Keratinocyte (primary cell): ENCODE measurements at regions not wholly inside any gene's neighbourhood (a gene's known extent, or its start where the extent isn't known, plus 50 kb on each side); places are given as distances from the start of the nearest gene placed in this dataset.

ENCODE experiments used
- DNase-seq: peaks from one replicate; pipeline ENCODE4 v3.0.0-alpha.2; 2011; ENCODE audit warnings: low read depth, missing footprints, low spot score
- FAIRE-seq: peaks from 2 replicates; lab custom pipeline; 2011; peaks lifted over from hg19 to GRCh38; lab: Jason Lieb, UNC
- H2AFZ ChIP-seq: 2 replicates; pipeline ENCODE4 v1.6.0; 2012; ENCODE audit warnings: low read length, control low read depth, inconsistent platforms; ENCODE audit not compliant: control insufficient read depth
- H3K27ac ChIP-seq: 2 replicates; pipeline ENCODE4 v1.5.1; 2011; ENCODE audit warnings: low read length; ENCODE audit not compliant: control insufficient read depth, insufficient read depth
- H3K27me3 ChIP-seq: 3 replicates; pipeline ENCODE4 v1.6.0; 2011; ENCODE audit warnings: low read length; ENCODE audit not compliant: control insufficient read depth, insufficient read depth; ENCODE audit errors: extremely low read depth
- H3K36me3 ChIP-seq, 2 experiments: 2 replicates in 1 of 2; 3 replicates in 1 of 2; pipeline ENCODE4 v1.5.1; 2011; ENCODE audit warnings: low read length in 2 of 2, mild to moderate bottlenecking in 1 of 2; ENCODE audit not compliant: control insufficient read depth in 2 of 2, insufficient read depth in 2 of 2; ENCODE audit errors: extremely low read depth in 1 of 2
- H3K4me1 ChIP-seq: 3 replicates; pipeline ENCODE4 v1.5.1; 2011; ENCODE audit warnings: low read length; ENCODE audit not compliant: control insufficient read depth, insufficient read depth; ENCODE audit errors: extremely low read depth
- H3K4me2 ChIP-seq: 3 replicates; pipeline ENCODE4 v1.6.0; 2011; ENCODE audit warnings: low read depth, low read length; ENCODE audit not compliant: control insufficient read depth, insufficient read depth; ENCODE audit errors: extremely low read depth
- H3K4me3 ChIP-seq, 3 experiments: fragments of 200-600 bp in 1 of 3; sonication (generic) in 1 of 3; 2 replicates in 2 of 3; 3 replicates in 1 of 3; pipeline ENCODE4 v1.5.1; 2011 to 2016; ENCODE audit warnings: low read length in 3 of 3, mild to moderate bottlenecking in 3 of 3, control low read depth in 2 of 3, inconsistent platforms in 1 of 3, low read depth in 1 of 3, mixed read lengths in 1 of 3, mixed run types in 1 of 3, moderate library complexity in 1 of 3; ENCODE audit not compliant: control insufficient read depth in 2 of 3, insufficient read depth in 2 of 3; ENCODE audit errors: extremely low read depth in 1 of 3
- H3K79me2 ChIP-seq: 2 replicates; pipeline ENCODE4 v1.6.0; 2012; ENCODE audit warnings: low read length; ENCODE audit not compliant: control insufficient read depth, insufficient read depth
- H3K9ac ChIP-seq: 3 replicates; pipeline ENCODE4 v1.6.0; 2011; ENCODE audit warnings: low read length; ENCODE audit not compliant: control insufficient read depth, insufficient read depth; ENCODE audit errors: extremely low read depth
- H3K9me1 ChIP-seq: 3 replicates; pipeline ENCODE4 v1.6.0; 2011; ENCODE audit warnings: low read length; ENCODE audit not compliant: control insufficient read depth, insufficient read depth; ENCODE audit errors: extremely low read depth
- H3K9me3 ChIP-seq: 2 replicates; pipeline ENCODE4 v1.5.1; 2012; ENCODE audit warnings: low read depth, low read length; ENCODE audit not compliant: control insufficient read depth
- H4K20me1 ChIP-seq: 3 replicates; pipeline ENCODE4 v1.6.0; 2011; ENCODE audit warnings: low read length; ENCODE audit not compliant: control insufficient read depth, insufficient read depth; ENCODE audit errors: extremely low read depth
- CTCF ChIP-seq, 3 experiments: IDR thresholded peaks in 1 of 3; conservative IDR thresholded peaks in 1 of 3; optimal IDR thresholded peaks in 1 of 3; 2 replicates in 2 of 3; 3 replicates in 1 of 3; pipeline versions ENCODE3 to v1.5.1; 2011; ENCODE audit warnings: low read length in 3 of 3, mild to moderate bottlenecking in 3 of 3, moderate library complexity in 2 of 3, control low read depth in 1 of 3, inconsistent platforms in 1 of 3; ENCODE audit not compliant: insufficient read depth in 2 of 3; ENCODE audit errors: extremely low read depth in 1 of 3
- EZH2 ChIP-seq: IDR thresholded peaks from one replicate; pipeline ENCODE4 v1.6.1; 2012; ENCODE audit warnings: inconsistent platforms, mild to moderate bottlenecking, low read length, moderate library complexity
- dilution Hi-C: fragments of 300-500 bp; cut with MboI; formaldehyde crosslinking; loops from one replicate; pipeline ENCODE4 v1.7.0; 2020; ENCODE audit warnings: low sequenced_read_pairs; ENCODE audit not compliant: extremely low pct_ligation_motif_present

GRCh38 chr13:95502216-95502615 lies 50.3 kb upstream of the CLDN10 start:
- H3K9ac ChIP-seq: no peak overlapping the region
- H3K27ac ChIP-seq: no peak overlapping the region
- H3K36me3 ChIP-seq: no peaks in the 10 kb centered on the region
- H3K4me3 ChIP-seq: no peak overlapping the region
- no peak overlapping the region for H3K4me2 ChIP-seq
- no peak for TF ChIP-seq EZH2
- no peak for TF ChIP-seq CTCF (optimal IDR thresholded peaks at IDR 0.05 in 1 of 3, IDR thresholded peaks at IDR 0.05 in 1 of 3, conservative IDR thresholded peaks at IDR 0.05 in 1 of 3; ENCODE audit: extremely low read depth in 1 of 3, insufficient read depth in 2 of 3, low read length in 3 of 3)
- no peaks in the 10 kb centered on the region for H3K27me3 ChIP-seq
- no peak overlapping the region for H2AFZ ChIP-seq
- no peaks in the 10 kb centered on the region for H3K9me3 ChIP-seq
- dilution Hi-C loops: no loop called here
- no peaks in the 10 kb centered on the region for H3K4me1 ChIP-seq
- H3K9me1 ChIP-seq: no peaks in the 10 kb centered on the region
- FAIRE-seq: peak; percentile 48
- DNase-seq: no peak
- no peaks in the 10 kb centered on the region for H3K79me2 ChIP-seq
- no peaks in the 10 kb centered on the region for H4K20me1 ChIP-seq
